22Rv1 (cell line): ENCODE measurements at regions not wholly inside any gene's neighbourhood (a gene's known extent, or its start where the extent isn't known, plus 50 kb on each side); places are given as distances from the start of the nearest gene placed in this dataset.

Experiments
- H3K27ac ChIP-seq: fragments of 450-650 bp; 2 replicates; pipeline ENCODE4 v1.5.1; 2017
- CTCF ChIP-seq: fragments of 450-650 bp; IDR thresholded peaks from 2 replicates; pipeline ENCODE4 v1.5.1; 2017; ENCODE audit warnings: mild to moderate bottlenecking
- ZFX ChIP-seq: fragments of 450-650 bp; IDR thresholded peaks from 2 replicates; pipeline ENCODE4 v1.6.1; 2017; ENCODE audit warnings: antibody characterized with exemption, borderline replicate concordance

DNA sequence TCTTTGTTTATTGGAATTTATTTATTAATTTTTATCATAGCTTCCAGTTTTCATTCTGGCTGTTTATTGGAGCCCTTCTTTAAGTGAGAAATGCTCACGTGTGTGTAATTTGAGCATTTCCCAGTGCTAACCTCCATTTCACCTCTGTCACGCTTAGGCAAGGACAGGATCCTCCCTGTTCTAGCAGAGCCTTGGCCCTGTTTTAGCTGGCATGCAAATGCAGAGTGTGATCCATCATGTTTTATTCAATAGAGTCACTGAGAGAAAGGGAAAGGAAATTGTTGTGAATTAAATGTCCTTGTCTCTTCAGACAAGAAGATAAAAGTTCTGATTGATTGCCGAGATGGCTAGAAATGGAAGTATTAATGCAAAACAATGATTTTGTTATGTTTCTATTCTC lies 137.3 kb upstream of the ACO1 start:
- no peak for TF ChIP-seq ZFX
- no peak for TF ChIP-seq CTCF
- H3K27ac ChIP-seq: no peak overlapping the region

DNA sequence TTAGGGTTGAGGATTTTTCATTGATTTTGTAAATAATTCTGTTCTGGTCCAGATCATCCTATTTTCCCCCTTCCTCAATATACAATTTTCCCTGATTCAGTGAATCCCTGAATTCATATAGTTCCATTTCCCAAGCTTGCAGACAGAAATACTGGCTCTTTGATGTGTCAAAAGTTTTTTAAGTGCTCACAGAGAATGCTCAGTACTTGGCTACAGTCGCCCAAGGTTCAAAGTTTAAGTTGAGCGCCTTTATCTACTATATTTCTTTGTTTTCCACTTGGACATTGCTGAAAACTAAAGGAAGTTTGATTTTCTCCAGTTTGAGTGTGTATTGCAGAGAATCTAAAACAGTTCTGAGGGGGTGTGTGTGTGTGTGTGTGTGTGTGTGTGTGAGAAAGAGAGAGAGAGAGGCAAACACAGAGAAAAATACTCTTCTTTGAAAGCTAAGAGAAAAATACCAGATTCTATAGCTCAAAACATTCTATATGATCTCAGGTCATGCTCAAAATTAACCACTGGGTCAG lies 136.2 kb upstream of the ACO1 start:
- H3K27ac ChIP-seq: no peak overlapping the region
- no peak for TF ChIP-seq CTCF
- TF ChIP-seq ZFX: no peak

DNA sequence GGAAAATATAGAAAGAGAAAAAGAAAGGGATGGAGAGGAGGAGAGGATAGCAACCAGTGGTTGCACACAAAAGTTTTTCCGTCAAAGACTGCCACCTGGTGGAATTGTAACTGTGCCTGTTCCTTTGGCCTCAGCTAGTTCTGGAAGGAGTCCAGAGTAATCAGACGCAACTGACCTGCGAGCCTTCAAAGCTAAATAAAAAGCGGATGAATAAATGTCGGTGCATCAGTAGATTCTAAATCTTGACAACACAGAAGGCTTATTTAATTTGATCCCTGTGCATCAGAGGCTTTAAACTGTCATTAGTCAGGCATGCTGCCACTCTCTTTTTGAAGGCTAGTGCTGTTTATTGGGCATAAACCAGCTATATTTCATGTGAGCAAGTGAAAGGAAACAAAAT lies 132.9 kb upstream of the ACO1 start:
- peak; percentile 92 for TF ChIP-seq CTCF
- TF ChIP-seq ZFX: no peak

GRCh38 chr9:32253731-32254130 lies 130.7 kb upstream of the ACO1 start:
- TF ChIP-seq ZFX: no peak
- TF ChIP-seq CTCF: no peak
- no peak overlapping the region for H3K27ac ChIP-seq

More for the DNA sequence above, 132.9 kb upstream of the ACO1 start:
- no peak overlapping the region for H3K27ac ChIP-seq

- TF ChIP-seq ZFX (no peak), CTCF (no peak)
These were observed 129.4 kb upstream of the ACO1 start for GRCh38 chr9:32255026-32255425.

DNA sequence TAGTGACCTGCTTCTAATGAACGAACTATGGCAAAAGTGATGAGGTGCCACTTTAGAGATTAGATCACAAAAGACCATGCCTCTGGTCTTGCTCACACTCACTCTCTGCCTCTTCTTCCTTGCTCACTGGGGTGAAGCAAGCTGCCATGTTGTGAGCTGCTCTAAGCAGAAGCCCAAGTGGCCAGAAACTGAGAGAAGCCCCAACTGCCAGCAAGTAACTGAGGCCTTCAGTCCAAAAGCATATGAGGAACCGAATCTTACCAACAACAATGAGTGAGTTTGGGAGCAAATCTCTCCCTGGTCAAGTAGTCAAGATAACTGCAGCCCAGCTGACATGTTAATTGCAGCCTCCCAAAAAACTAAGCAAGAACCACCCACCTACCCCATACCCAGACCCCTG lies 126.0 kb upstream of the ACO1 start:
- no peak for TF ChIP-seq CTCF
- no peak for TF ChIP-seq ZFX
- H3K27ac ChIP-seq: no peak overlapping the region

More at GRCh38 chr9:32255026-32255425, 129.4 kb upstream of the ACO1 start:
- H3K27ac ChIP-seq: no peak overlapping the region

DNA sequence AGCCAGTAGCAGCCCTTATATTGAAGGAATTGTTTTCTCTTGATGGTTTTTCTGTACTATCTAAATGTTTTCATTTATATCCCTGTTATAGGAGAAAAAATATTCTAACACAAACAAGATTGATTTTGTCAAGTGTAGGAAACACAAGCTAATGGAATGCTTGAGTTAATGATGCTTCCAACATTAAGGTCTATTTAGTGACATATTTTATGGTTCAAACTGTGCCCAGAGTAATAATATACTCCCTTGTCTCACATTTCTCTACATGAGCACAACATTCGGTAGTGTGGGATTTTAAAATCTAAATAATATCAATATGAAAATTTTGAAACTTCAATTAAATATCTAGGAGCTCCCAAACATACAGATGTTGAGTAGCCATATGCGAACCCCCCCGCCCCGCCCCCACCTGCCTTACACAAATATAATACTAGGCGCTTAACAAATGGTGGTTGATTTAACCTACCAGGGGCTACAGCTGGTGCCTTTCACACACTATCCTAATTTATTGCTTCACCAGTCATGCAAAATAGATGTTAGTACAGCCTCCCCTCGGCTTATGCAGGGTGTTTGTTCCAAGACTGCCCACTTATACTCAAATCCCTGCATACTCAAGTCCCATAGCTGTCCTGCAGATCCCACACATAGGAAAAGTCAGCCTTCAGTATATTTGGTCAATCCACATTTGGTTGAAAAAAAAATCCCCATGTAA lies 124.1 kb upstream of the ACO1 start:
- TF ChIP-seq ZFX (no peak), CTCF (no peak)

More for the DNA sequence above, 124.1 kb upstream of the ACO1 start:
- H3K27ac ChIP-seq: no peak overlapping the region
